Parathyroid adenoma (tissue), 2 donors: ENCODE measurements at regions not wholly inside any gene's neighbourhood (a gene's known extent, or its start where the extent isn't known, plus 50 kb on each side); places are given as distances from the start of the nearest gene placed in this dataset.

Source experiments
- H2AFZ ChIP-seq: fragments of 300-600 bp; sonication (generic); one replicate; pipeline ENCODE4 v1.7.0; 2017; ENCODE audit warnings: antibody characterized with exemption, mild to moderate bottlenecking
- H3K27ac ChIP-seq: fragments of 300-600 bp; sonication (generic); one replicate; pipeline ENCODE4 v1.7.0; 2017
- H3K27me3 ChIP-seq: fragments of 300-600 bp; sonication (generic); one replicate; pipeline ENCODE4 v1.7.0; 2017; ENCODE audit warnings: low read length; ENCODE audit not compliant: control insufficient read depth, insufficient read depth
- H3K36me3 ChIP-seq: fragments of 300-600 bp; sonication (generic); one replicate; pipeline ENCODE4 v1.7.0; 2017; ENCODE audit warnings: low read length; ENCODE audit not compliant: control insufficient read depth, insufficient read depth
- H3K4me1 ChIP-seq: fragments of 300-600 bp; sonication (generic); one replicate; pipeline ENCODE4 v1.7.0; 2017; ENCODE audit warnings: control low read depth
- H3K4me2 ChIP-seq: fragments of 300-600 bp; sonication (generic); one replicate; pipeline ENCODE4 v1.7.0; 2017; ENCODE audit warnings: low read length
- H3K4me3 ChIP-seq: fragments of 300-600 bp; sonication (generic); one replicate; pipeline ENCODE4 v1.7.0; 2017; ENCODE audit warnings: low read depth, low read length
- H3K79me2 ChIP-seq: fragments of 300-600 bp; sonication (generic); one replicate; pipeline ENCODE4 v1.7.0; 2017; ENCODE audit warnings: control low read depth
- H3K9ac ChIP-seq: fragments of 300-600 bp; sonication (generic); one replicate; pipeline ENCODE4 v1.7.0; 2017; ENCODE audit warnings: mild to moderate bottlenecking
- H3K9me3 ChIP-seq: fragments of 300-600 bp; sonication (generic); one replicate; pipeline ENCODE4 v1.7.0; 2017; ENCODE audit warnings: low read length; ENCODE audit not compliant: control insufficient read depth
- TF ChIP-seq, protein P1 (sequence below): fragments of 300-600 bp; sonication (generic); IDR thresholded peaks from one replicate; pipeline ENCODE4 v1.7.0; 2017; ENCODE audit warnings: antibody characterized with exemption, mild to moderate bottlenecking
- donor health status: primary hyperparathyroidism.

DNA sequence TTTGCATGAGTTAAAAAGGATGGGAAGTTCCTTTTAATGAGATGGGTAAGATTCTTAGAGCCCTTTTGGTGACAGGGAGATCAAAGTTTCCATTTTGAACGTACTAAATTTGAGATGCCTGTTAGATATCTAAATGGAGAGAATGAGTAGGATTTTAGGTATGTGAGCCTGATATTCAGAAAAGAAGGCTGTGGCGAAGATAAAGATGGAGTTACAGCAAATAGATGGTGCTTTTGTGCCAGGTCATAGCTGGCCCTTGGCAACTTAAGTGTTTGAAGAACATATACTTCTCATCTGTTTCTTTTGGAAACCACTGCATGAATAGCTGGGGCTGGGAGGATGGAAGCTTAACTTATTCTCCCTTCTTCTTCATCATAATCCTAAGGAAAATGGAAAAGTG, 282.5 kb downstream of the PTBP2 start:
- no peak overlapping the region for H3K9ac ChIP-seq
- no peak overlapping the region for H3K4me2 ChIP-seq
- TF ChIP-seq, protein P1, sequence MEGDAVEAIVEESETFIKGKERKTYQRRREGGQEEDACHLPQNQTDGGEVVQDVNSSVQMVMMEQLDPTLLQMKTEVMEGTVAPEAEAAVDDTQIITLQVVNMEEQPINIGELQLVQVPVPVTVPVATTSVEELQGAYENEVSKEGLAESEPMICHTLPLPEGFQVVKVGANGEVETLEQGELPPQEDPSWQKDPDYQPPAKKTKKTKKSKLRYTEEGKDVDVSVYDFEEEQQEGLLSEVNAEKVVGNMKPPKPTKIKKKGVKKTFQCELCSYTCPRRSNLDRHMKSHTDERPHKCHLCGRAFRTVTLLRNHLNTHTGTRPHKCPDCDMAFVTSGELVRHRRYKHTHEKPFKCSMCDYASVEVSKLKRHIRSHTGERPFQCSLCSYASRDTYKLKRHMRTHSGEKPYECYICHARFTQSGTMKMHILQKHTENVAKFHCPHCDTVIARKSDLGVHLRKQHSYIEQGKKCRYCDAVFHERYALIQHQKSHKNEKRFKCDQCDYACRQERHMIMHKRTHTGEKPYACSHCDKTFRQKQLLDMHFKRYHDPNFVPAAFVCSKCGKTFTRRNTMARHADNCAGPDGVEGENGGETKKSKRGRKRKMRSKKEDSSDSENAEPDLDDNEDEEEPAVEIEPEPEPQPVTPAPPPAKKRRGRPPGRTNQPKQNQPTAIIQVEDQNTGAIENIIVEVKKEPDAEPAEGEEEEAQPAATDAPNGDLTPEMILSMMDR: no peak
- no peak overlapping the region for H2AFZ ChIP-seq
- no peaks in the 10 kb centered on the region for H3K9me3 ChIP-seq
- no peak overlapping the region for H3K4me3 ChIP-seq
- no peak overlapping the region for H3K27ac ChIP-seq
- H3K36me3 ChIP-seq: no peaks in the 10 kb centered on the region
- H3K79me2 ChIP-seq: no peaks in the 10 kb centered on the region
- H3K4me1 ChIP-seq: no peaks in the 10 kb centered on the region
- no peaks in the 10 kb centered on the region for H3K27me3 ChIP-seq

GRCh38 chr1:97004743-97005142, 283.2 kb downstream of the PTBP2 start:
- no peak overlapping the region for H3K4me3 ChIP-seq
- H3K36me3 ChIP-seq: no peaks in the 10 kb centered on the region
- H2AFZ ChIP-seq: no peak overlapping the region
- no peaks in the 10 kb centered on the region for H3K27me3 ChIP-seq
- H3K4me2 ChIP-seq: no peak overlapping the region
- H3K79me2 ChIP-seq: no peaks in the 10 kb centered on the region
- TF ChIP-seq, protein P1: no peak
- H3K27ac ChIP-seq: no peak overlapping the region
- no peaks in the 10 kb centered on the region for H3K4me1 ChIP-seq
- H3K9me3 ChIP-seq: no peaks in the 10 kb centered on the region
- H3K9ac ChIP-seq: no peak overlapping the region

- Histone ChIP-seq H3K4me3 (no peak overlapping the region), H3K79me2 (no peaks in the 10 kb centered on the region), H3K4me2 (no peak overlapping the region), H3K36me3 (no peaks in the 10 kb centered on the region), H3K9me3 (no peaks in the 10 kb centered on the region), H3K4me1 (no peaks in the 10 kb centered on the region), H3K27me3 (no peaks in the 10 kb centered on the region), H3K27ac (no peak overlapping the region), H3K9ac (no peak overlapping the region), H2AFZ (no peak overlapping the region)
- TF ChIP-seq, protein P1: no peak
Measured at GRCh38 chr1:97006044-97006661, 284.6 kb downstream of the PTBP2 start.

- Histone ChIP-seq H3K4me1 (no peaks in the 10 kb centered on the region), H3K4me2 (no peak overlapping the region), H3K27ac (no peak overlapping the region), H3K4me3 (no peak overlapping the region), H3K79me2 (no peaks in the 10 kb centered on the region), H3K9ac (no peak overlapping the region), H2AFZ (no peak overlapping the region), H3K9me3 (no peaks in the 10 kb centered on the region), H3K27me3 (no peaks in the 10 kb centered on the region), H3K36me3 (no peaks in the 10 kb centered on the region)
- TF ChIP-seq, protein P1: no peak
Measured at GRCh38 chr1:97007840-97008604, 286.4 kb downstream of the PTBP2 start.
